ENCODE measurements at regions not wholly inside any gene's neighbourhood (a gene's known extent, or its start where the extent isn't known, plus 50 kb on each side); places are given as distances from the start of the nearest gene placed in this dataset.

- H3K27ac ChIP-seq, result no peak overlapping the region
- peaks cover 5% of the 10 kb centered on the region; the same call in 1 of the 2 replicates for H3K4me1 ChIP-seq (replicated peaks; ENCODE audit: insufficient read depth)
- no peak overlapping the region for H3K4me2 ChIP-seq
- no peaks in the 10 kb centered on the region for H3K79me2 ChIP-seq (ENCODE audit: low read depth)
- CTCF ChIA-PET, result no interaction called here
- H3F3A ChIP-seq (ENCODE audit: insufficient read depth, low read depth), result 0 out of 2 replicates have a peak, but pooled peaks cover 3% of the 10 kb centered on the region
- no peaks in the 10 kb centered on the region for H3K9me3 ChIP-seq (ENCODE audit: insufficient read depth, low read depth)
- no peak for TF ChIP-seq EZH2 (IDR thresholded peaks at IDR 0.05; ENCODE audit: low read depth)
- TF ChIP-seq CTCF (conservative IDR thresholded peaks at IDR 0.05), result no peak
- H3K4me3 ChIP-seq, result no peak overlapping the region
- no TSS peak for BruUV-seq (replicated peaks)
- POLR2A ChIA-PET (ENCODE audit: unreplicated experiment), result no interaction called here
- no peak overlapping the region for H2AFZ ChIP-seq
- H3K36me3 ChIP-seq (ENCODE audit: low read depth), result no peaks in the 10 kb centered on the region
- no peak for DNase-seq
- H3K27me3 ChIP-seq (ENCODE audit: insufficient read depth, low read depth), result no peaks in the 10 kb centered on the region
- no peaks in the 10 kb centered on the region for H4K20me1 ChIP-seq (ENCODE audit: insufficient read depth)
- intact Hi-C loops (cut with micrococcal nuclease; ENCODE audit: unreplicated experiment), result no loop called here
- no peaks in the 10 kb centered on the region for H3K9me2 ChIP-seq (ENCODE audit: insufficient read depth)
These were observed 125.8 kb downstream of the FHDC1 start for GRCh38 chr4:153061971-153062370.

- Histone ChIP-seq H3K9me3 (ENCODE audit: insufficient read depth, low read depth) (no peaks in the 10 kb centered on the region), H3K36me3 (ENCODE audit: low read depth) (no peaks in the 10 kb centered on the region), H2AFZ (no peak overlapping the region), H3K79me2 (ENCODE audit: low read depth) (no peaks in the 10 kb centered on the region), H3K9me2 (ENCODE audit: insufficient read depth) (no peaks in the 10 kb centered on the region), H4K20me1 (ENCODE audit: insufficient read depth) (no peaks in the 10 kb centered on the region), H3K4me1 (replicated peaks; ENCODE audit: insufficient read depth) (peaks cover 12% of the 10 kb centered on the region), H3K4me3 (no peak overlapping the region), H3K27ac (no peak overlapping the region), H3K4me2 (no peak overlapping the region), H3K27me3 (ENCODE audit: insufficient read depth, low read depth) (no peaks in the 10 kb centered on the region), H3F3A (ENCODE audit: insufficient read depth, low read depth) (0 out of 2 replicates have a peak, but pooled peaks cover 3% of the 10 kb centered on the region)
- POLR2A ChIA-PET (ENCODE audit: unreplicated experiment), result no interaction called here
- DNase-seq, result no peak
- TF ChIP-seq CTCF (conservative IDR thresholded peaks at IDR 0.05) (no peak), EZH2 (IDR thresholded peaks at IDR 0.05; ENCODE audit: low read depth) (no peak)
- no TSS peak for BruUV-seq (replicated peaks)
- CTCF ChIA-PET, result no interaction called here
- intact Hi-C loops (cut with micrococcal nuclease; ENCODE audit: unreplicated experiment), result no loop called here
These were observed 126.6 kb downstream of the FHDC1 start for GRCh38 chr4:153062652-153063168.

- Histone ChIP-seq H3K9me3 (ENCODE audit: insufficient read depth, low read depth) (no peaks in the 10 kb centered on the region), H4K20me1 (ENCODE audit: insufficient read depth) (no peaks in the 10 kb centered on the region), H3K36me3 (ENCODE audit: low read depth) (no peaks in the 10 kb centered on the region), H2AFZ (no peak overlapping the region), H3K27me3 (ENCODE audit: insufficient read depth, low read depth) (no peaks in the 10 kb centered on the region), H3K27ac (no peak overlapping the region), H3K4me2 (no peak overlapping the region), H3F3A (ENCODE audit: insufficient read depth, low read depth) (0 out of 2 replicates have a peak, but pooled peaks cover 3% of the 10 kb centered on the region), H3K4me1 (replicated peaks; ENCODE audit: insufficient read depth) (peaks cover 17% of the 10 kb centered on the region), H3K9me2 (ENCODE audit: insufficient read depth) (no peaks in the 10 kb centered on the region), H3K4me3 (no peak overlapping the region), H3K79me2 (ENCODE audit: low read depth) (no peaks in the 10 kb centered on the region)
- TF ChIP-seq CTCF (conservative IDR thresholded peaks at IDR 0.05) (no peak), EZH2 (IDR thresholded peaks at IDR 0.05; ENCODE audit: low read depth) (no peak)
- intact Hi-C loops (cut with micrococcal nuclease; ENCODE audit: unreplicated experiment), result no loop called here
- DNase-seq, result no peak
- ChIA-PET POLR2A (ENCODE audit: unreplicated experiment) (no interaction called here), CTCF (no interaction called here)
- no TSS peak for BruUV-seq (replicated peaks)
These were observed 127.4 kb downstream of the FHDC1 start for GRCh38 chr4:153063490-153063889.

All from PC-9 (cell line).